Ectodermal cell (in vitro differentiated cells): ENCODE measurements at regions not wholly inside any gene's neighbourhood (a gene's known extent, or its start where the extent isn't known, plus 50 kb on each side); places are given as distances from the start of the nearest gene placed in this dataset.
A peak's percentile ranks its signal among the peaks of the same experiment; 100 is the strongest.

Source experiments
- H3K27ac ChIP-seq: 2 replicates; pipeline ENCODE4 v1.7.0; 2013; ENCODE audit warnings: mild to moderate bottlenecking, low read depth, low read length; ENCODE audit not compliant: insufficient read depth, poor library complexity, severe bottlenecking
- H3K27me3 ChIP-seq: 2 replicates; pipeline ENCODE4 v1.7.0; 2013; ENCODE audit warnings: mild to moderate bottlenecking, low read length; ENCODE audit not compliant: insufficient read depth, control insufficient read depth, poor library complexity, severe bottlenecking
- H3K36me3 ChIP-seq: one replicate; pipeline ENCODE4 v1.7.0; 2013; ENCODE audit warnings: low read length; ENCODE audit not compliant: control insufficient read depth, insufficient read depth
- H3K4me1 ChIP-seq: one replicate; pipeline ENCODE4 v1.7.0; 2013; ENCODE audit warnings: low read length; ENCODE audit not compliant: control insufficient read depth, insufficient read depth
- H3K4me3 ChIP-seq: 2 replicates; pipeline ENCODE4 v1.7.0; 2013; ENCODE audit warnings: low read depth, low read length, control low read depth; ENCODE audit not compliant: insufficient read depth
- H3K9me3 ChIP-seq: 2 replicates; pipeline ENCODE4 v1.7.0; 2013; ENCODE audit warnings: mild to moderate bottlenecking, low read length, moderate library complexity; ENCODE audit not compliant: control insufficient read depth
- WGBS, 2 experiments: methylation state at CpG; one replicate each; pipeline ENCODE4 v1.1.7; 2013; ENCODE audit warnings: missing lambda C conversion rate in 2 of 2; 5-methylcytosine and 5-hydroxymethylcytosine counted together

DNA sequence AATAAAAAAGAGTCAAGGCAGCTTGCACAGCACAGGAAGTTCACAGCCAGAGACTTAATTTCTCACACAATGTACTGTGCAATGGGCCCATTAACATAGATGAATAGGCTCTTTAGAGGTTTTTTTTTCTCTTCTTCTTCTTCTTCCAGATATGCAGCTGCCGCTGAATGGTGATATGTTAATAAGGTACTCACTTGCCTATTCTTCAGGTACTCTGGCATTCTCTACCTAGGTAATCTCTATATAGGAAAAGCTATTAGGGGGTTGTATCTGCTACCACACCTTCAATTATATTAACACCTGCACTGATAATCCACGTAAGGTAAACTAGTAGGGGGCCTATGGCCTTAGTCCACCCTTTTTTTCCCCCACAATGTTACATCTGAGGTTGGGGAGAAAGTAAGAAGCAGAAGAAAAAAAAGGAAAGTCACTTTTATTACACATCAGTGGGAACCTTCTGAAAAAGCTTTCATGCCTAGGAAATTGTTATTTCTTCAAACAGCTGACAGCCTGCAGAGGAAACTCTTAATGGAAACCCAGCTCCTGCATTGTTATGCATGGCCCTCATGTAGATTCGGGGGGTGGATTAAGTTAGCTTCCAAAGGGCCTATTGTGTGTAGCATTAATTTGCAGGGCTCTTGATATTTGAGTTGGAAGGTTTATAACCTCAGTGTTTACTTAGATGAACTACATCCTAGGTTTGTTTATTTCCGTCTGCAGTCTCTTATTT, 525.5 kb downstream of the ZIC1 start:
- 0% methylated on average over 1 to 2 of the region's 4 CpGs for WGBS, 2 experiments
- Histone ChIP-seq H3K27ac (no peak overlapping the region), H3K36me3 (no peaks in the 10 kb centered on the region), H3K27me3 (no peaks in the 10 kb centered on the region), H3K4me3 (no peak overlapping the region), H3K9me3 (no peaks in the 10 kb centered on the region), H3K4me1 (peaks cover 37% of the 10 kb centered on the region)

DNA sequence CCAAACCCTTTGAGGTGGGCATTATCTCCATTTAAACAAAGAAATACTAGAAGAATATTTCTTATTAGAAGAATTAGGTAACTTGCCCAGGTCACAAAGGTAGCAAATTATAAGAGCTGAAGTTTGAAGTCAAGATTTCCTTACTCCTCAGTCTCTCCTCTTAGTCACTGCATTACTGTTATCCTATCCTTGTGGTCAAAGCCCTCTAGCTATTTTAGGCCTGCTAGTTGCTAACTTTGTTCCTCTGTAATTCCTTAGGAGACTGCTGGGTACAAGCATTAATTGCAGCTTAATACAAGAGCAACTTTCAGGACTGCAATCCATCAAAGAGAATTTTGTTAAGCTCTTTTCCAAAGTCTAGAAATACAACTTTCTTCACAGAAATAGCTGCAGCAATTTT, 528.2 kb downstream of the ZIC1 start:
- Histone ChIP-seq H3K4me1 (peaks cover 30% of the 10 kb centered on the region), H3K27ac (no peak overlapping the region), H3K4me3 (no peak overlapping the region), H3K27me3 (no peaks in the 10 kb centered on the region), H3K36me3 (no peaks in the 10 kb centered on the region), H3K9me3 (no peaks in the 10 kb centered on the region)

DNA sequence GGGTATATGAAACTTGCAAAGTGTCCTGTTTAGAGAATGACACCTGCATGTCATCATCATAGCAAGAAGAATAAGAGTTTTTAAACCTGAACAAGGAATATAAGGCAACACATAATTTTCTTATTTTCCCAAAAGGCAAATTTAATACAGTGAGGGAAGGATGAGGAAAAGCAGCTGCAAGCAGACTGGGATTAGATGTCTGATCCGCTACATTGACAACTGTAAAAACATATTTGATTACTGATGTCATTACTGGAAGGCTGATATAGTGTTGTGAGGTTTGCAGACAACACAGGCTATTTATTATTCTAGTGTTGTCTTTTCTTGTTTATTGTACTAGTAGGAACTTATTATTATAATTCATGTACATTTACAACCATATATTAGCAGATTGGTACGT, 528.7 kb downstream of the ZIC1 start:
- peaks cover 29% of the 10 kb centered on the region for H3K4me1 ChIP-seq
- H3K27ac ChIP-seq = no peak overlapping the region
- 90 to 100% methylated on average over 1 of the region's 2 CpGs for WGBS, 2 experiments
- H3K9me3 ChIP-seq = no peaks in the 10 kb centered on the region
- no peaks in the 10 kb centered on the region for H3K36me3 ChIP-seq
- H3K4me3 ChIP-seq = no peak overlapping the region
- no peaks in the 10 kb centered on the region for H3K27me3 ChIP-seq

DNA sequence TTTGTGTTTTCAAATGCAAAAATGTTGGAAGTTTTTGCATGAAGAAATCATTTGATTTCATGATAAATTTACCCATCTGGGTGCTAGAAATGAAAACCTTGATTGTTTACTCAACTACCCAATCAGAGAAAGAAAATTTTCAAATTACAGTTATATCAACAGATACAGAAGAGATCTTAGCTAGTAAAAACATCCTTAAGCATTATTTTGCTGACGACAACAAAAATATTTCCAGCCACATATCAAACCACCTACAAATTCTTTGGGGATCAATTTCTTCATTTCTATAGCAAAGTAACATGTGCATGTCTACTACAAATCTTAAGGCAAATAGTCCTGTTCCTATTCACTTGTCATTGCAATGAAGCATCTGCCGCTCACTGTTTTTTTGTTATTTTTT, 530.3 kb downstream of the ZIC1 start:
- WGBS, 2 experiments = 77% methylated on average over 2 of the region's 2 CpGs
- H3K4me3 ChIP-seq = no peak overlapping the region
- peaks cover 26% of the 10 kb centered on the region for H3K4me1 ChIP-seq
- H3K36me3 ChIP-seq = no peaks in the 10 kb centered on the region
- H3K27me3 ChIP-seq = no peaks in the 10 kb centered on the region
- H3K9me3 ChIP-seq = no peaks in the 10 kb centered on the region
- H3K27ac ChIP-seq = no peak overlapping the region

DNA sequence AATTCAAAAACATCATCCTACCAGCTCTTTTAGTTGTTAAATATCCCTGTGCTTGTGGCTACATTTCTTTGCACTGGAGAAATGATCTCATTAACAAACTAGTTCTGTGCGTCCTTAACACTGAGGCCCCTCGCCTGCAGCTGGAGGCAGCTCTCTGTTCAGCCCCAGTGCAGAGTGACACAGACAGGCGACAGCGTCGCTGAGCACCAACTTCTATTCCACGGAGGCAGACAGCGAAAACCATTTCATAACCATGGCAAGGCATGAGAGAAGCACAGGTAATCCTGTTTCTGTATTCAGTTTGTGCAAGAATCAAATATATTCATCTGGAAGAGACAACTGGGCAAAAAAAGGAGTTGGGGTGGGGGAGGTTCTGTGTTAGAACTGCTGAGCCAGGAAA, 530.7 kb downstream of the ZIC1 start:
- Histone ChIP-seq H3K9me3 (no peaks in the 10 kb centered on the region), H3K4me3 (peak overlapping the region; percentile 8), H3K27ac (no peak overlapping the region), H3K36me3 (no peaks in the 10 kb centered on the region), H3K27me3 (no peaks in the 10 kb centered on the region), H3K4me1 (peaks cover 22% of the 10 kb centered on the region)
- WGBS, 2 experiments = 29 to 30% methylated on average over 7 of the region's 7 CpGs

DNA sequence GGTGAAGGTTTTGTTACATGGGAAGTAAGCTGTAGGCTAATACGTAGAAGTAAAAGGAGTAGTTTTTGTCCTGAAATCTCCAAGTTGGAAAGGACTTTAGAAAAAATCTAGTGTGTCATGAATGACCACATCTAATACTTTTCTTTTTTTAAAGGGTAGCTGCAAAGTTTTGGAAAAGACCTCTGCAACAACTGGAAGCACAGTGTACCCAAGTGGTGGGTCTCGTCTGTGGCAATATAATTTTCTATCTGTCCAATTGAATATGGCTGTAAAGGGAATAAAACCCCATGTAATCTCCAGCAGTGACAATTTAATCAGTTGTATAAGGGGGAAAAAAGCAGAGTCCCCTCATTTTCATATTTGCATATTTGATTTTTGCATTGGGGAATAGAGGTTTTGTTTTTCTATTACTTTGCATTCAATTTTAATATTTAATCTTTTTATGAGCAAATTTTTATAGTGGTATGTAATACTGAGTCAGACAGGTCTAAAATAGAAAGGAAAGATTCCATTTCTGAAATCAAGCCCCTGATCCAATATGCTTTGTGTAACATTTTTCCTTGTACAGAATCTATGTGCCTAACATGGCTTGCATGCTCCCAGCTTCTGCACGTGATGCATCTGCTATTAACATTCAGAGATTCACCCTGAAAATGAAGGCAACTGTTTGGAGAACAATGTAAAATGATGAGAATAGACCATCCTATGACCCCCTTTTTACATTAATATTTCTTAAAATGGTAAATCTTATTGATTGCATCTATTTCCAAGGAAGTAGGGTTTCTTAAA, 531.4 kb downstream of the ZIC1 start:
- Histone ChIP-seq H3K36me3 (no peaks in the 10 kb centered on the region), H3K27me3 (no peaks in the 10 kb centered on the region), H3K9me3 (no peaks in the 10 kb centered on the region), H3K4me3 (no peak overlapping the region), H3K27ac (no peak overlapping the region), H3K4me1 (peaks cover 15% of the 10 kb centered on the region)
- 90 to 93% methylated on average over 2 to 3 of the region's 3 CpGs for WGBS, 2 experiments

DNA sequence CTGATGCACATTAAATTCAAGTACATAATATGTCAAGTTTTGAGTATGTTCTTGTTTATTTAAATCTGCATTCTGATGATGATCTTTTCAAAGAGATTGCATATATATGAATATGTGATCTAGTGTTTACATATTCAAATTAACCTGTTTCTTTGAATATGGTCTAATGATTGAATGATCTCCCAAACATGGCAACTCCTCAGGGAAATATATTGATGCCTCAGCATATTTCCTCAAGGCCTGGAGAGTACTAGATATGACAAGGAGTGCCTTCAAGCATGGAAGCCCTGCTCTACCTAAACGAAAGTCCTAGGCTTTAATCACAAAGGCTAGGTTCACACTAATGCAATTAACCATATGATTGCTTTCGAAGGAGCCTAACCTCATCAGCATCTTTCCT, 532.8 kb downstream of the ZIC1 start:
- Histone ChIP-seq H3K4me3 (no peak overlapping the region), H3K36me3 (no peaks in the 10 kb centered on the region), H3K27ac (no peak overlapping the region), H3K4me1 (peaks cover 15% of the 10 kb centered on the region), H3K9me3 (no peaks in the 10 kb centered on the region), H3K27me3 (no peaks in the 10 kb centered on the region)
- 80 to 89% methylated on average over 2 of the region's 2 CpGs for WGBS, 2 experiments

DNA sequence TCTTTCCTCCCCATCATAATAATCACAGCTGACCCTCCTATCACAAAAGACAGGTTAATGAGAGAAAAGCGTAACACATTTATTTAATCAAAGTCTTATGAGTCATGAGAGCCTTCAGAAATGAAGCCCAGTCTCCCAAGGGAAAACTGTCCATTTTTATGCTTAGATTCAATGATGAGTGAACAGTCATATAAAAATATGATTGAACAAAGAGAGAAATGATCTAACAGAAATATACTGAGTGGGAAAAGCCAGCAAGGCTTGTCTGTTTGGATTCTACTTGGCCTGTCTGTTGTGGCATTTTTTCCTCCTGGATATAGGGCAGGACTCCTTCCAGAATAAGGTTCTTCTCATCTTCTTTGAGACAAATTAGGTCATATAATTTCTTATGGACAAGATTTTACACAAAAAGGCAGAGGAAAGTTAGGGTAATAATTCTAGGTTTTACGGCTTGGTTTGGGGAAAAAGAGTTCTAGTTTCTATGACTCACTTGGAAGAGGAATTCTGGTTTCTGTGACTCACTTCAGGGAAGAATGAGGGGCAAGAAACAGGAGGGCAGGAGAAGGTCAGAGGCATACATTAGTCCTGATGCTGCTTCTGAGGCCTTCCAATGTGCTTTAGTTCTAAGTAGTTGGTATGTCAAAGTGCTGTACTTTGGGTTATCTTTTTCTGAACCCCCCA, 534.2 kb downstream of the ZIC1 start:
- Histone ChIP-seq H3K36me3 (no peaks in the 10 kb centered on the region), H3K4me1 (peaks cover 10% of the 10 kb centered on the region), H3K9me3 (no peaks in the 10 kb centered on the region), H3K27ac (no peak overlapping the region), H3K4me3 (no peak overlapping the region), H3K27me3 (no peaks in the 10 kb centered on the region)
- 92 to 95% methylated on average over 2 of the region's 2 CpGs for WGBS, 2 experiments

DNA sequence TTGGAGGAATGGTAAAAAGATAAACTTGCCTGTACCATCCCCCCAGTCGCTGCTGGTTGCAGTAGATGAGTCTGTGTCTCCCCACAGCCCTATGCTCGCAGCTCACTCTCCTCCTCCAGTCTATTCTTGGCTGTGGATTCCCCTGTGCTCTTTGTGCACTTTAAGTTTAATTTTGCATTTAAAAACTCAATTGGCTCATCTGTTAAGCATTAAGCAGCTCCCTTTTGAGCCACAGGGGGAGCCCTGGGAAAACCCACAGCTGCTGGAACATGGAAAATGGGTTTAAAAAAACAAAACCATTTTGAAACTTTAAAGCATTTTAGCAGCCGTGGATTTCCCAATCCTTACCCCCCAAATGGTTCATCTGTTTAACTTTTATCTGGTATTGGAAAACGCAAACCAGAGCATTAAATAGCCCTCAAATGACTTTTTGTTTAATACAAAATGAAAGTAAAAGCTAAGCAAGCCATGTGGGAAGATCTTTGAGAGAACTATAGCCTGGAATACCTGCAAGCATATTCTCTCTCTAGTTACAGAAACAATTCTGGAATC, 536.9 kb downstream of the ZIC1 start:
- 29 to 32% methylated on average over 4 of the region's 4 CpGs for WGBS, 2 experiments
- no peak overlapping the region for H3K27ac ChIP-seq
- no peak overlapping the region for H3K4me3 ChIP-seq
- H3K9me3 ChIP-seq = no peaks in the 10 kb centered on the region
- no peaks in the 10 kb centered on the region for H3K27me3 ChIP-seq
- no peaks in the 10 kb centered on the region for H3K36me3 ChIP-seq
- peaks cover 3% of the 10 kb centered on the region for H3K4me1 ChIP-seq

DNA sequence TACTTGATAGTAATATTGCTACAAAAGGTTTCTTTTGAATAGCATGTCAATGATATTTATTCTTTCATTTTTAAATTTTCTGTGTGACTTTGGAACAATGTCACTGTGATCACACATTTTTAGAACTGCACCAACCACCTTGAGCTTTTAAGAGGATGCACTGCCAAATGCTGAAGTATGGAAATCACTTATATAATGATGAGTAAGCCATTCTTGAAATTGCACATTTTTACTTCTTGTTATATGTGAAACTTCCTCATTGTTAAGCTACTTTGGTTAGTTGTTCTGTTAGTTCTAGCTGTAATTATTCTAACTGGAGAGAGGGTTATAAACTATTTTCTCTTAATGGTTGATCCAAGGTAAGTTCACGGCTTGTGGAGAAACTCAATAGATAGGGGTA, 547.5 kb downstream of the ZIC1 start:
- Histone ChIP-seq H3K36me3 (no peaks in the 10 kb centered on the region), H3K4me3 (no peak overlapping the region), H3K9me3 (no peaks in the 10 kb centered on the region), H3K27me3 (no peaks in the 10 kb centered on the region), H3K4me1 (no peaks in the 10 kb centered on the region), H3K27ac (no peak overlapping the region)
- WGBS, 2 experiments = 100% methylated on average over 1 of the region's 1 CpG
